M059J (cell line): ENCODE measurements at regions not wholly inside any gene's neighbourhood (a gene's known extent, or its start where the extent isn't known, plus 50 kb on each side); places are given as distances from the start of the nearest gene placed in this dataset.
"Not testable (repeated sequence)": the region's sequence is repeated elsewhere in the genome, so short reads cannot be mapped to it uniquely, and the experiment has no call there.

ENCODE experiments used
- DNase-seq: peaks from one replicate; pipeline ENCODE4 v3.0.0-alpha.2; 2012; ENCODE audit warnings: low read depth

GRCh38 chr2:110335415-110336049, 123.2 kb upstream of the MTLN start:
- DNase-seq: not testable (repeated sequence)

- not testable (repeated sequence) for DNase-seq
Observed at GRCh38 chr2:110333114-110334095, 121.1 kb upstream of the MTLN start.

- not testable (repeated sequence) for DNase-seq
Observed at GRCh38 chr2:110331625-110332024, 119.3 kb upstream of the MTLN start.

GRCh38 chr2:110329760-110330159, 117.4 kb upstream of the MTLN start:
- DNase-seq: not testable (repeated sequence)

GRCh38 chr2:110329158-110329557, 116.8 kb upstream of the MTLN start:
- DNase-seq: not testable (repeated sequence)

GRCh38 chr2:110328677-110329076, 116.3 kb upstream of the MTLN start:
- not testable (repeated sequence) for DNase-seq

- DNase-seq: not testable (repeated sequence)
Observed at GRCh38 chr2:110323832-110324231, 111.5 kb upstream of the MTLN start.

- DNase-seq: not testable (repeated sequence)
Observed at GRCh38 chr2:110322535-110322934, 110.2 kb upstream of the MTLN start.

- DNase-seq: not testable (repeated sequence)
Observed at GRCh38 chr2:110320834-110321563, 108.7 kb upstream of the MTLN start.

GRCh38 chr2:110318898-110319297, 106.6 kb upstream of the MTLN start:
- DNase-seq: not testable (repeated sequence)

- DNase-seq: not testable (repeated sequence)
Observed at GRCh38 chr2:110317377-110317776, 105.0 kb upstream of the MTLN start.

- not testable (repeated sequence) for DNase-seq
Observed at GRCh38 chr2:110316051-110316865, 103.9 kb upstream of the MTLN start.

GRCh38 chr2:110315054-110315820, 102.9 kb upstream of the MTLN start:
- not testable (repeated sequence) for DNase-seq

GRCh38 chr2:110314472-110314871, 102.1 kb upstream of the MTLN start:
- DNase-seq: not testable (repeated sequence)

GRCh38 chr2:110313032-110313431, 100.7 kb upstream of the MTLN start:
- DNase-seq: not testable (repeated sequence)

GRCh38 chr2:110311713-110312444, 99.5 kb upstream of the MTLN start:
- DNase-seq: not testable (repeated sequence)

- DNase-seq: not testable (repeated sequence)
Observed at GRCh38 chr2:110310988-110311475, 98.7 kb upstream of the MTLN start.

- DNase-seq: not testable (repeated sequence)
Observed at GRCh38 chr2:110308728-110309127, 96.4 kb upstream of the MTLN start.

GRCh38 chr2:110292807-110293206, 80.5 kb upstream of the MTLN start:
- DNase-seq: not testable (repeated sequence)
